ENCODE measurements at regions not wholly inside any gene's neighbourhood (a gene's known extent, or its start where the extent isn't known, plus 50 kb on each side); places are given as distances from the start of the nearest gene placed in this dataset.

GRCh38 chr3:69505770-69506407 is 120.0 kb upstream of the FRMD4B start:
- Histone ChIP-seq H3K36me3 (ENCODE audit: control insufficient read depth, insufficient read depth, low read length) (no peaks in the 10 kb centered on the region), H3K4me3 (ENCODE audit: low read length) (no peak overlapping the region), H3K4me1 (ENCODE audit: control insufficient read depth, insufficient read depth, low read length) (no peaks in the 10 kb centered on the region), H3K9ac (ENCODE audit: low read length) (no peak overlapping the region), H3K27me3 (ENCODE audit: control insufficient read depth, insufficient read depth, low read length) (no peaks in the 10 kb centered on the region), H3K27ac (ENCODE audit: low read depth, low read length) (no peak overlapping the region)

GRCh38 chr3:69504232-69504631 is 118.3 kb upstream of the FRMD4B start:
- H3K36me3 ChIP-seq (ENCODE audit: control insufficient read depth, insufficient read depth, low read length): no peaks in the 10 kb centered on the region
- no peak overlapping the region for H3K27ac ChIP-seq (ENCODE audit: low read depth, low read length)
- no peaks in the 10 kb centered on the region for H3K4me1 ChIP-seq (ENCODE audit: control insufficient read depth, insufficient read depth, low read length)
- H3K9ac ChIP-seq (ENCODE audit: low read length): no peak overlapping the region
- no peaks in the 10 kb centered on the region for H3K27me3 ChIP-seq (ENCODE audit: control insufficient read depth, insufficient read depth, low read length)
- no peak overlapping the region for H3K4me3 ChIP-seq (ENCODE audit: low read length)

- Histone ChIP-seq H3K27ac (ENCODE audit: low read depth, low read length) (no peak overlapping the region), H3K4me1 (ENCODE audit: control insufficient read depth, insufficient read depth, low read length) (no peaks in the 10 kb centered on the region), H3K36me3 (ENCODE audit: control insufficient read depth, insufficient read depth, low read length) (no peaks in the 10 kb centered on the region), H3K9ac (ENCODE audit: low read length) (no peak overlapping the region), H3K27me3 (ENCODE audit: control insufficient read depth, insufficient read depth, low read length) (no peaks in the 10 kb centered on the region), H3K4me3 (ENCODE audit: low read length) (no peak overlapping the region)
Measured at GRCh38 chr3:69500604-69501003, 114.7 kb upstream of the FRMD4B start.

- Histone ChIP-seq H3K27ac (ENCODE audit: low read depth, low read length) (no peak overlapping the region), H3K4me3 (ENCODE audit: low read length) (no peak overlapping the region)
Measured at GRCh38 chr3:69499899-69500421, 114.1 kb upstream of the FRMD4B start.

GRCh38 chr3:69499422-69499821 is 113.5 kb upstream of the FRMD4B start:
- H3K4me1 ChIP-seq (ENCODE audit: control insufficient read depth, insufficient read depth, low read length): no peaks in the 10 kb centered on the region
- no peaks in the 10 kb centered on the region for H3K27me3 ChIP-seq (ENCODE audit: control insufficient read depth, insufficient read depth, low read length)
- H3K9ac ChIP-seq (ENCODE audit: low read length): no peak overlapping the region
- no peak overlapping the region for H3K27ac ChIP-seq (ENCODE audit: low read depth, low read length)
- no peaks in the 10 kb centered on the region for H3K36me3 ChIP-seq (ENCODE audit: control insufficient read depth, insufficient read depth, low read length)
- no peak overlapping the region for H3K4me3 ChIP-seq (ENCODE audit: low read length)

More at GRCh38 chr3:69499899-69500421, 114.1 kb upstream of the FRMD4B start:
- H3K9ac ChIP-seq (ENCODE audit: low read length): no peak overlapping the region
- H3K4me1 ChIP-seq (ENCODE audit: control insufficient read depth, insufficient read depth, low read length): no peaks in the 10 kb centered on the region
- H3K27me3 ChIP-seq (ENCODE audit: control insufficient read depth, insufficient read depth, low read length): no peaks in the 10 kb centered on the region
- no peaks in the 10 kb centered on the region for H3K36me3 ChIP-seq (ENCODE audit: control insufficient read depth, insufficient read depth, low read length)

- Histone ChIP-seq H3K27me3 (ENCODE audit: control insufficient read depth, insufficient read depth, low read length) (no peaks in the 10 kb centered on the region), H3K9ac (ENCODE audit: low read length) (no peak overlapping the region), H3K4me3 (ENCODE audit: low read length) (no peak overlapping the region), H3K27ac (ENCODE audit: low read depth, low read length) (no peak overlapping the region), H3K36me3 (ENCODE audit: control insufficient read depth, insufficient read depth, low read length) (no peaks in the 10 kb centered on the region), H3K4me1 (ENCODE audit: control insufficient read depth, insufficient read depth, low read length) (no peaks in the 10 kb centered on the region)
Measured at GRCh38 chr3:69496856-69497255, 111.0 kb upstream of the FRMD4B start.

GRCh38 chr3:69494185-69494584 is 108.3 kb upstream of the FRMD4B start:
- H3K27ac ChIP-seq (ENCODE audit: low read depth, low read length): no peak overlapping the region
- H3K4me1 ChIP-seq (ENCODE audit: control insufficient read depth, insufficient read depth, low read length): no peaks in the 10 kb centered on the region
- no peaks in the 10 kb centered on the region for H3K36me3 ChIP-seq (ENCODE audit: control insufficient read depth, insufficient read depth, low read length)
- no peaks in the 10 kb centered on the region for H3K27me3 ChIP-seq (ENCODE audit: control insufficient read depth, insufficient read depth, low read length)
- no peak overlapping the region for H3K4me3 ChIP-seq (ENCODE audit: low read length)
- H3K9ac ChIP-seq (ENCODE audit: low read length): no peak overlapping the region

- no peaks in the 10 kb centered on the region for H3K27me3 ChIP-seq (ENCODE audit: control insufficient read depth, insufficient read depth, low read length)
- H3K9ac ChIP-seq (ENCODE audit: low read length): no peak overlapping the region
- no peaks in the 10 kb centered on the region for H3K36me3 ChIP-seq (ENCODE audit: control insufficient read depth, insufficient read depth, low read length)
- H3K27ac ChIP-seq (ENCODE audit: low read depth, low read length): no peak overlapping the region
- H3K4me3 ChIP-seq (ENCODE audit: low read length): no peak overlapping the region
- no peaks in the 10 kb centered on the region for H3K4me1 ChIP-seq (ENCODE audit: control insufficient read depth, insufficient read depth, low read length)
Measured at GRCh38 chr3:69493157-69493556, 107.3 kb upstream of the FRMD4B start.

GRCh38 chr3:69491975-69492374 is 106.1 kb upstream of the FRMD4B start:
- no peaks in the 10 kb centered on the region for H3K27me3 ChIP-seq (ENCODE audit: control insufficient read depth, insufficient read depth, low read length)
- H3K27ac ChIP-seq (ENCODE audit: low read depth, low read length): no peak overlapping the region
- H3K9ac ChIP-seq (ENCODE audit: low read length): no peak overlapping the region
- H3K36me3 ChIP-seq (ENCODE audit: control insufficient read depth, insufficient read depth, low read length): no peaks in the 10 kb centered on the region
- no peaks in the 10 kb centered on the region for H3K4me1 ChIP-seq (ENCODE audit: control insufficient read depth, insufficient read depth, low read length)
- no peak overlapping the region for H3K4me3 ChIP-seq (ENCODE audit: low read length)

- H3K9ac ChIP-seq (ENCODE audit: low read length): no peak overlapping the region
- no peak overlapping the region for H3K4me3 ChIP-seq (ENCODE audit: low read length)
- no peaks in the 10 kb centered on the region for H3K27me3 ChIP-seq (ENCODE audit: control insufficient read depth, insufficient read depth, low read length)
- H3K36me3 ChIP-seq (ENCODE audit: control insufficient read depth, insufficient read depth, low read length): no peaks in the 10 kb centered on the region
- H3K4me1 ChIP-seq (ENCODE audit: control insufficient read depth, insufficient read depth, low read length): no peaks in the 10 kb centered on the region
- H3K27ac ChIP-seq (ENCODE audit: low read depth, low read length): no peak overlapping the region
Measured at GRCh38 chr3:69490971-69491370, 105.1 kb upstream of the FRMD4B start.

- Histone ChIP-seq H3K4me1 (ENCODE audit: control insufficient read depth, insufficient read depth, low read length) (no peaks in the 10 kb centered on the region), H3K27ac (ENCODE audit: low read depth, low read length) (no peak overlapping the region), H3K27me3 (ENCODE audit: control insufficient read depth, insufficient read depth, low read length) (no peaks in the 10 kb centered on the region)
Measured at GRCh38 chr3:69490235-69490634, 104.3 kb upstream of the FRMD4B start.

GRCh38 chr3:69488026-69488425 is 102.1 kb upstream of the FRMD4B start:
- Histone ChIP-seq H3K36me3 (ENCODE audit: control insufficient read depth, insufficient read depth, low read length) (no peaks in the 10 kb centered on the region), H3K4me3 (ENCODE audit: low read length) (no peak overlapping the region), H3K27ac (ENCODE audit: low read depth, low read length) (no peak overlapping the region), H3K27me3 (ENCODE audit: control insufficient read depth, insufficient read depth, low read length) (no peaks in the 10 kb centered on the region), H3K9ac (ENCODE audit: low read length) (no peak overlapping the region), H3K4me1 (ENCODE audit: control insufficient read depth, insufficient read depth, low read length) (no peaks in the 10 kb centered on the region)

More at GRCh38 chr3:69490235-69490634, 104.3 kb upstream of the FRMD4B start:
- H3K4me3 ChIP-seq (ENCODE audit: low read length): no peak overlapping the region
- H3K36me3 ChIP-seq (ENCODE audit: control insufficient read depth, insufficient read depth, low read length): no peaks in the 10 kb centered on the region
- no peak overlapping the region for H3K9ac ChIP-seq (ENCODE audit: low read length)

- Histone ChIP-seq H3K27ac (ENCODE audit: low read depth, low read length) (no peak overlapping the region), H3K4me3 (ENCODE audit: low read length) (no peak overlapping the region), H3K4me1 (ENCODE audit: control insufficient read depth, insufficient read depth, low read length) (no peaks in the 10 kb centered on the region), H3K36me3 (ENCODE audit: control insufficient read depth, insufficient read depth, low read length) (no peaks in the 10 kb centered on the region), H3K9ac (ENCODE audit: low read length) (no peak overlapping the region), H3K27me3 (ENCODE audit: control insufficient read depth, insufficient read depth, low read length) (no peaks in the 10 kb centered on the region)
Measured at GRCh38 chr3:69485489-69485888, 99.6 kb upstream of the FRMD4B start.

All from rectal smooth muscle tissue (tissue), 1 donor.